Vagina (tissue), 2 donors: ENCODE measurements at regions not wholly inside any gene's neighbourhood (a gene's known extent, or its start where the extent isn't known, plus 50 kb on each side); places are given as distances from the start of the nearest gene placed in this dataset.

Experiments used
- DNase-seq, 2 donors: peaks; one replicate each; pipeline ENCODE4 v3.0.0-alpha.2; 2017; ENCODE audit errors: extremely low spot score in 2 of 2
- H3K27ac ChIP-seq: fragments of 200-600 bp; sonication (generic); one replicate; pipeline ENCODE4 v1.5.1; 2019
- H3K27me3 ChIP-seq: fragments of 200-600 bp; sonication (generic); one replicate; pipeline ENCODE4 v1.5.1; 2019
- H3K36me3 ChIP-seq, 2 donors: fragments of 200-600 bp; sonication (generic); one replicate each; pipeline ENCODE4 v1.5.1; 2017 to 2019
- H3K4me1 ChIP-seq: fragments of 200-600 bp; sonication (generic); one replicate; pipeline ENCODE4 v1.5.1; 2019
- H3K4me3 ChIP-seq, 2 donors: fragments of 200-600 bp; sonication (generic); 1 replicate in 1 of 2; 2 replicates in 1 of 2; pipeline ENCODE4 v1.5.1; 2016 to 2019
- H3K9me3 ChIP-seq: fragments of 200-600 bp; sonication (generic); one replicate; pipeline ENCODE4 v1.5.1; 2019
- POLR2A ChIP-seq, 2 donors: fragments of 450-650 bp; IDR thresholded peaks; one replicate each; pipeline ENCODE4 v1.6.1; 2017; ENCODE audit warnings: antibody characterized with exemption in 2 of 2, mild to moderate bottlenecking in 2 of 2, moderate library complexity in 2 of 2
- POLR2AphosphoS5 ChIP-seq, 2 donors: sonication (generic); formaldehyde crosslinking; IDR thresholded peaks; one replicate each; pipeline ENCODE4 v1.9.0; 2017; ENCODE audit warnings: antibody characterized with exemption in 2 of 2, mild to moderate bottlenecking in 2 of 2, low read depth in 1 of 2; ENCODE audit not compliant: insufficient read depth in 1 of 2
- intact Hi-C: fragments of 100-400 bp; cut with DNase I; formaldehyde crosslinking; loops from one replicate; pipeline ENCODE4 v1.15.1; 2023
- TF ChIP-seq, protein P1 (sequence below), 3 experiments: fragments of 450-650 bp in 2 of 3; fragments of 200-600 bp in 1 of 3; sonication (generic) in 1 of 3; IDR thresholded peaks; one replicate each; pipeline ENCODE4 v1.5.1; 2017 to 2019; ENCODE audit warnings: antibody characterized with exemption in 3 of 3, mild to moderate bottlenecking in 2 of 3, moderate library complexity in 2 of 3

- Histone ChIP-seq H3K27ac (no peak overlapping the region), H3K9me3 (no peaks in the 10 kb centered on the region), H3K4me1 (peaks cover 14% of the 10 kb centered on the region), H3K36me3 (no peaks in the 10 kb centered on the region), H3K27me3 (no peaks in the 10 kb centered on the region), H3K4me3 (no peak overlapping the region)
- TF ChIP-seq POLR2A (IDR thresholded peaks at IDR 0.05) (no peak), POLR2AphosphoS5 (IDR thresholded peaks at IDR 0.05; ENCODE audit: insufficient read depth in 1 of 2, low read depth in 1 of 2) (no peak)
- TF ChIP-seq, protein P1, sequence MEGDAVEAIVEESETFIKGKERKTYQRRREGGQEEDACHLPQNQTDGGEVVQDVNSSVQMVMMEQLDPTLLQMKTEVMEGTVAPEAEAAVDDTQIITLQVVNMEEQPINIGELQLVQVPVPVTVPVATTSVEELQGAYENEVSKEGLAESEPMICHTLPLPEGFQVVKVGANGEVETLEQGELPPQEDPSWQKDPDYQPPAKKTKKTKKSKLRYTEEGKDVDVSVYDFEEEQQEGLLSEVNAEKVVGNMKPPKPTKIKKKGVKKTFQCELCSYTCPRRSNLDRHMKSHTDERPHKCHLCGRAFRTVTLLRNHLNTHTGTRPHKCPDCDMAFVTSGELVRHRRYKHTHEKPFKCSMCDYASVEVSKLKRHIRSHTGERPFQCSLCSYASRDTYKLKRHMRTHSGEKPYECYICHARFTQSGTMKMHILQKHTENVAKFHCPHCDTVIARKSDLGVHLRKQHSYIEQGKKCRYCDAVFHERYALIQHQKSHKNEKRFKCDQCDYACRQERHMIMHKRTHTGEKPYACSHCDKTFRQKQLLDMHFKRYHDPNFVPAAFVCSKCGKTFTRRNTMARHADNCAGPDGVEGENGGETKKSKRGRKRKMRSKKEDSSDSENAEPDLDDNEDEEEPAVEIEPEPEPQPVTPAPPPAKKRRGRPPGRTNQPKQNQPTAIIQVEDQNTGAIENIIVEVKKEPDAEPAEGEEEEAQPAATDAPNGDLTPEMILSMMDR (IDR thresholded peaks at IDR 0.05), result no peak
- intact Hi-C loops, result no loop called here
- DNase-seq, result no peak
These were observed 294.6 kb upstream of the CLINT1 start for GRCh38 chr5:158153508-158153907.

- no peak for DNase-seq
- no peak overlapping the region for H3K4me3 ChIP-seq
- H3K9me3 ChIP-seq, result no peaks in the 10 kb centered on the region
- no peaks in the 10 kb centered on the region for H3K27me3 ChIP-seq
- no peaks in the 10 kb centered on the region for H3K36me3 ChIP-seq
- H3K27ac ChIP-seq, result no peak overlapping the region
- TF ChIP-seq, protein P1 (IDR thresholded peaks at IDR 0.05), result no peak
- TF ChIP-seq POLR2A (IDR thresholded peaks at IDR 0.05) (no peak), POLR2AphosphoS5 (IDR thresholded peaks at IDR 0.05; ENCODE audit: insufficient read depth in 1 of 2, low read depth in 1 of 2) (no peak)
- intact Hi-C loops, result no loop called here
- H3K4me1 ChIP-seq, result peaks cover 14% of the 10 kb centered on the region
These were observed 293.2 kb upstream of the CLINT1 start for GRCh38 chr5:158152136-158152535.

DNA sequence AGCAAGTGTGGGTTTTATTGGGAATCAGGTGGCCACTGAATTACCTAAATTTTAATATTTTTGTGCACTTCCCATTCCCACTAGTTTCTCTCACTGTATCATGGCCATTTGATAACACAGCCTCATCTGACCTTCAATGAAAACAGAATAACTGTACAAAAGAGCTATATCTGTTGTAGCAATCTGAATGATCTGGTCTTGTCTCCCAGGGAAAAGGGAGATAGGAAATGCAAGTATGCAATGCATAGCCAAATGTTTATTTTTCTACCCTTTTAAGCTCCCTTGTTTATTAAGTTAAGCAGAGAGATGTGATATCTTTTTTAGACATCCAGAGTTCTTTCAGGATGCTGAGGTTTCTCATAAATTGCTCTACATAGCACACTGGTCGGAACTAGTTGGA is 288.3 kb upstream of the CLINT1 start:
- no peaks in the 10 kb centered on the region for H3K36me3 ChIP-seq
- no peaks in the 10 kb centered on the region for H3K27me3 ChIP-seq
- TF ChIP-seq, protein P1 (IDR thresholded peaks at IDR 0.05), result no peak
- intact Hi-C loops, result loop anchor here (10.0 kb wide), 1 partner anchor 62 kb away; no protein-coding TSS in a partner anchor
- H3K27ac ChIP-seq, result no peak overlapping the region
- H3K9me3 ChIP-seq, result no peaks in the 10 kb centered on the region
- H3K4me1 ChIP-seq, result no peaks in the 10 kb centered on the region
- H3K4me3 ChIP-seq, result no peak overlapping the region
- DNase-seq, result no peak

GRCh38 chr5:158145827-158146226 is 286.9 kb upstream of the CLINT1 start:
- TF ChIP-seq, protein P1 (IDR thresholded peaks at IDR 0.05), result no peak
- TF ChIP-seq POLR2AphosphoS5 (IDR thresholded peaks at IDR 0.05; ENCODE audit: insufficient read depth in 1 of 2, low read depth in 1 of 2) (no peak), POLR2A (IDR thresholded peaks at IDR 0.05) (no peak)
- no peaks in the 10 kb centered on the region for H3K4me1 ChIP-seq
- no peak for DNase-seq
- H3K4me3 ChIP-seq, result no peak overlapping the region
- H3K27ac ChIP-seq, result no peak overlapping the region
- no peaks in the 10 kb centered on the region for H3K27me3 ChIP-seq
- intact Hi-C loops, result loop anchor here (10.0 kb wide), 1 partner anchor 61 kb away; no protein-coding TSS in a partner anchor
- no peaks in the 10 kb centered on the region for H3K36me3 ChIP-seq
- no peaks in the 10 kb centered on the region for H3K9me3 ChIP-seq

DNA sequence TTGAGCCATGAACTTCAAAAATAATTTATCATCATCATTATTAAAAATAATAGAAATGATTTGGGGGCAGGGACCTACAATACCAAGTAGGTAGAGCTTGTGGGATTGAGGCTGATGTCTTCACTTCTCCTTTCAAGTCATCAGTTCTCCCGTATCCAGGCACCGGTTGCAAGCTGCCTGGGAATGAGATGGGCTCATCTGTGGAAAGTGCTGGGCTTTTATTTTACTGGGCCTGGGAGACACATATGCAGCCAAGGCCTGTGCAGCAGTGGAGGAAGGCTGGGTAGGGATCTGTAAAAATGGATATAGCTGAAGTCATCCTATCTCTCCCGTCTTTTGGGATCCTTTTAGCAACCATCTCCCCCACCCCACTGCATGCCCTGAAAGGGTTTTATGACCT is 284.1 kb upstream of the CLINT1 start:
- no peak for DNase-seq
- Histone ChIP-seq H3K27ac (no peak overlapping the region), H3K36me3 (no peaks in the 10 kb centered on the region), H3K27me3 (no peaks in the 10 kb centered on the region), H3K9me3 (no peaks in the 10 kb centered on the region), H3K4me3 (no peak overlapping the region), H3K4me1 (peaks cover 6% of the 10 kb centered on the region)
- intact Hi-C loops, result loop anchor here (10.0 kb wide), 1 partner anchor 58 kb away; no protein-coding TSS in a partner anchor
- TF ChIP-seq POLR2AphosphoS5 (IDR thresholded peaks at IDR 0.05; ENCODE audit: insufficient read depth in 1 of 2, low read depth in 1 of 2) (no peak), POLR2A (IDR thresholded peaks at IDR 0.05) (no peak)
- TF ChIP-seq, protein P1 (IDR thresholded peaks at IDR 0.05), result no peak
